ENCODE measurements at regions not wholly inside any gene's neighbourhood (a gene's known extent, or its start where the extent isn't known, plus 50 kb on each side); places are given as distances from the start of the nearest gene placed in this dataset.

- no peak overlapping the region for H3K4me2 ChIP-seq (ENCODE audit: insufficient read depth, insufficient read length, low read length)
- H4K5ac ChIP-seq (ENCODE audit: insufficient read length, low read depth, low read length) = no peak overlapping the region
- Mint-ChIP-seq H3K4me3 (no peak overlapping the region), H3K36me3 (ENCODE audit: insufficient read depth in 1 of 3, low read depth in 3 of 3) (peaks cover 5 to 12% (median 7%) of the 10 kb centered on the region in 3 experiments), H3K4me1 (no peaks in the 10 kb centered on the region), H3K9me3 (peaks cover 11 to 43% of the 10 kb centered on the region in 2 experiments), H3K27me3 (ENCODE audit: low read depth) (no peaks in the 10 kb centered on the region), H3K27ac (no peak overlapping the region)
- H3K4me1 ChIP-seq (ENCODE audit: insufficient read depth, low read length) = no peaks in the 10 kb centered on the region
- no peaks in the 10 kb centered on the region for H3K9me3 ChIP-seq (ENCODE audit: control insufficient read depth, low read depth, low read length)
- no peak overlapping the region for H3K14ac ChIP-seq (ENCODE audit: insufficient read depth, low read length)
- no peak overlapping the region for H2BK12ac ChIP-seq (ENCODE audit: insufficient read length, low read depth, low read length)
- H3T11ph ChIP-seq (ENCODE audit: low read length) = no peak overlapping the region
- H2BK15ac ChIP-seq (ENCODE audit: low read depth, low read length) = no peak overlapping the region
- H4K91ac ChIP-seq (ENCODE audit: insufficient read length, low read depth, low read length) = no peak overlapping the region
- H4K8ac ChIP-seq (replicated peaks; ENCODE audit: insufficient read length, low read depth, low read length) = no peak overlapping the region
- H2AK5ac ChIP-seq (ENCODE audit: insufficient read length, low read length) = no peak overlapping the region
- H4K20me1 ChIP-seq (ENCODE audit: control insufficient read depth, insufficient read depth, insufficient read length) = no peaks in the 10 kb centered on the region
- no peaks in the 10 kb centered on the region for H3K79me2 ChIP-seq (ENCODE audit: insufficient read depth, low read length)
- H3K23ac ChIP-seq (ENCODE audit: insufficient read length, low read depth, low read length) = no peak overlapping the region
- H2AFZ ChIP-seq (ENCODE audit: low read length) = no peak overlapping the region
- no peaks in the 10 kb centered on the region for H3K27me3 ChIP-seq (ENCODE audit: insufficient read depth, low read length)
- no peaks in the 10 kb centered on the region for H3K23me2 ChIP-seq (ENCODE audit: insufficient read length, low read depth, low read length, poor library complexity, severe bottlenecking)
- H3K56ac ChIP-seq (ENCODE audit: insufficient read length, low read depth, low read length) = no peak overlapping the region
- WGBS (ENCODE audit: extremely low coverage, insufficient read length, low lambda C conversion rate) = no CpG with 5 or more reads among the region's 2 CpGs
- no peaks in the 10 kb centered on the region for H3K79me1 ChIP-seq (ENCODE audit: insufficient read depth, low read depth, low read length, poor library complexity, severe bottlenecking)
- H2BK5ac ChIP-seq (ENCODE audit: insufficient read length, low read length) = no peak overlapping the region
- H2BK20ac ChIP-seq (ENCODE audit: low read depth, low read length, poor library complexity, severe bottlenecking) = no peak overlapping the region
- no peak overlapping the region for H3K9ac ChIP-seq (ENCODE audit: extremely low read depth, insufficient read length, low read length)
- H3K27ac ChIP-seq (ENCODE audit: insufficient read length, low read depth, low read length) = no peak overlapping the region
- no peak overlapping the region for H3K4ac ChIP-seq (ENCODE audit: low read depth, low read length)
- DNase-seq = no peak
- TF ChIP-seq CTCF (conservative IDR thresholded peaks at IDR 0.05) = no peak
- H3K18ac ChIP-seq (ENCODE audit: insufficient read length, low read depth, low read length) = no peak overlapping the region
- no peak overlapping the region for H2BK120ac ChIP-seq (ENCODE audit: low read depth, low read length, poor library complexity, severe bottlenecking)
Measured at GRCh38 chr5:27962198-27962597, 923.8 kb upstream of the CDH9 start.

Data from H9 (cell line).